Testis (tissue), 2 donors: ENCODE measurements at regions not wholly inside any gene's neighbourhood (a gene's known extent, or its start where the extent isn't known, plus 50 kb on each side); places are given as distances from the start of the nearest gene placed in this dataset.

ENCODE experiments used
- POLR2A ChIP-seq: fragments of 450-650 bp; IDR thresholded peaks from one replicate; pipeline ENCODE4 v1.6.1; 2017; ENCODE audit warnings: antibody characterized with exemption, mild to moderate bottlenecking, moderate library complexity
- TF ChIP-seq, protein P1 (sequence below), 3 experiments: fragments of 450-650 bp in 2 of 3; fragments of 200-600 bp in 1 of 3; sonication (generic) in 1 of 3; IDR thresholded peaks; one replicate each; pipeline ENCODE4 v1.5.1; 2016 to 2019; ENCODE audit warnings: antibody characterized with exemption in 3 of 3, mild to moderate bottlenecking in 2 of 3, moderate library complexity in 1 of 3

DNA sequence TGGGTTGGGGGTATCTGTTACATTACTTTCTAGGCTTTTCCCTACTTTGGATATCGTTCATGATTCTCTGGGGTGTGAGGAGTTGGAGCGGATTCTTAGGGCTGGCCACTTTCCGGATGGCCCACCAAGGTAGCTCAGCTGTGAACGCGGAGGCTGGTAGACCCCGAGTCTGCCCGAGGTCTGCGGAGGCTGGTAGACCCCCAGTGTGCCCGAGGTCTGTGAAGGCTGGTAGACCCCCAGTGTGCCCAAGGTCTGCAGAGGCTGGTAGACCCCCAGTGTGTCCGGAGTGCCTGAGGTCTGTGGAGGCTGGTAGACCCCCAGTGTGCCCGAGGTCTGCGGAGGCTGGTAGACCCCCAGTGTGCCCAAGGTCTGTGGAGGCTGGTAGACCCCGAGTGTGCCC, 99.2 kb upstream of the ZNF469 start:
- TF ChIP-seq POLR2A = no peak
- TF ChIP-seq, protein P1, sequence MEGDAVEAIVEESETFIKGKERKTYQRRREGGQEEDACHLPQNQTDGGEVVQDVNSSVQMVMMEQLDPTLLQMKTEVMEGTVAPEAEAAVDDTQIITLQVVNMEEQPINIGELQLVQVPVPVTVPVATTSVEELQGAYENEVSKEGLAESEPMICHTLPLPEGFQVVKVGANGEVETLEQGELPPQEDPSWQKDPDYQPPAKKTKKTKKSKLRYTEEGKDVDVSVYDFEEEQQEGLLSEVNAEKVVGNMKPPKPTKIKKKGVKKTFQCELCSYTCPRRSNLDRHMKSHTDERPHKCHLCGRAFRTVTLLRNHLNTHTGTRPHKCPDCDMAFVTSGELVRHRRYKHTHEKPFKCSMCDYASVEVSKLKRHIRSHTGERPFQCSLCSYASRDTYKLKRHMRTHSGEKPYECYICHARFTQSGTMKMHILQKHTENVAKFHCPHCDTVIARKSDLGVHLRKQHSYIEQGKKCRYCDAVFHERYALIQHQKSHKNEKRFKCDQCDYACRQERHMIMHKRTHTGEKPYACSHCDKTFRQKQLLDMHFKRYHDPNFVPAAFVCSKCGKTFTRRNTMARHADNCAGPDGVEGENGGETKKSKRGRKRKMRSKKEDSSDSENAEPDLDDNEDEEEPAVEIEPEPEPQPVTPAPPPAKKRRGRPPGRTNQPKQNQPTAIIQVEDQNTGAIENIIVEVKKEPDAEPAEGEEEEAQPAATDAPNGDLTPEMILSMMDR (IDR thresholded peaks at IDR 0.05) = no peak
